GM20000 (cell line): ENCODE measurements at regions not wholly inside any gene's neighbourhood (a gene's known extent, or its start where the extent isn't known, plus 50 kb on each side); places are given as distances from the start of the nearest gene placed in this dataset.

Experiments used
- DNase-seq: peaks from one replicate; pipeline ENCODE4 v3.0.0; 2012; ENCODE audit warnings: low spot score
- TF ChIP-seq, protein P1 (sequence below): IDR thresholded peaks from 2 replicates; pipeline ENCODE4 v1.5.1; 2012; ENCODE audit warnings: mild to moderate bottlenecking, control low read depth; ENCODE audit errors: extremely low read depth, missing control alignments

- TF ChIP-seq, protein P1, sequence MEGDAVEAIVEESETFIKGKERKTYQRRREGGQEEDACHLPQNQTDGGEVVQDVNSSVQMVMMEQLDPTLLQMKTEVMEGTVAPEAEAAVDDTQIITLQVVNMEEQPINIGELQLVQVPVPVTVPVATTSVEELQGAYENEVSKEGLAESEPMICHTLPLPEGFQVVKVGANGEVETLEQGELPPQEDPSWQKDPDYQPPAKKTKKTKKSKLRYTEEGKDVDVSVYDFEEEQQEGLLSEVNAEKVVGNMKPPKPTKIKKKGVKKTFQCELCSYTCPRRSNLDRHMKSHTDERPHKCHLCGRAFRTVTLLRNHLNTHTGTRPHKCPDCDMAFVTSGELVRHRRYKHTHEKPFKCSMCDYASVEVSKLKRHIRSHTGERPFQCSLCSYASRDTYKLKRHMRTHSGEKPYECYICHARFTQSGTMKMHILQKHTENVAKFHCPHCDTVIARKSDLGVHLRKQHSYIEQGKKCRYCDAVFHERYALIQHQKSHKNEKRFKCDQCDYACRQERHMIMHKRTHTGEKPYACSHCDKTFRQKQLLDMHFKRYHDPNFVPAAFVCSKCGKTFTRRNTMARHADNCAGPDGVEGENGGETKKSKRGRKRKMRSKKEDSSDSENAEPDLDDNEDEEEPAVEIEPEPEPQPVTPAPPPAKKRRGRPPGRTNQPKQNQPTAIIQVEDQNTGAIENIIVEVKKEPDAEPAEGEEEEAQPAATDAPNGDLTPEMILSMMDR, result no peak
- no peak for DNase-seq
These were observed 210.8 kb upstream of the SEMA6D start for GRCh38 chr15:47506329-47507100.

GRCh38 chr15:47507221-47507985 is 209.9 kb upstream of the SEMA6D start:
- no peak for DNase-seq
- TF ChIP-seq, protein P1, result no peak

DNA sequence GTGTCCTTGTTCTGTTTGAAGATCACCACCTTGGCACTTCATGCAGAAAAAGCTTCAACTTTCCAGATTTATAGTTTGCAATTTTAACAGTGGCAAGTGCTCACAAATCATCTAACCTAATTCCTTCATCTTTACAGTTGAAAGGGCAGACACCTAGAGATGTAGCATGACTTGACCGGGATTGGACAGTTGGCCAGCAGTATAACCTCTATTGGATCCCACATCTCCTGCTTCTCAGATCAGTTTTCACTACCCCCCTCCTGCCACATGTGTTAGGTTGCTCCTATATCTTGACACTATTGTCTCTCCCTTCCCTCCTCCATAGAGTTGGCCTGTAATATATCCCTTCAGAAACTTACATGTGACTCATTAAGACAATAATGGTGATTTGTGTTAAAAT is 206.0 kb upstream of the SEMA6D start:
- no peak for DNase-seq
- TF ChIP-seq, protein P1, result no peak

GRCh38 chr15:47513471-47513870 is 203.8 kb upstream of the SEMA6D start:
- TF ChIP-seq, protein P1, result no peak
- no peak for DNase-seq

DNA sequence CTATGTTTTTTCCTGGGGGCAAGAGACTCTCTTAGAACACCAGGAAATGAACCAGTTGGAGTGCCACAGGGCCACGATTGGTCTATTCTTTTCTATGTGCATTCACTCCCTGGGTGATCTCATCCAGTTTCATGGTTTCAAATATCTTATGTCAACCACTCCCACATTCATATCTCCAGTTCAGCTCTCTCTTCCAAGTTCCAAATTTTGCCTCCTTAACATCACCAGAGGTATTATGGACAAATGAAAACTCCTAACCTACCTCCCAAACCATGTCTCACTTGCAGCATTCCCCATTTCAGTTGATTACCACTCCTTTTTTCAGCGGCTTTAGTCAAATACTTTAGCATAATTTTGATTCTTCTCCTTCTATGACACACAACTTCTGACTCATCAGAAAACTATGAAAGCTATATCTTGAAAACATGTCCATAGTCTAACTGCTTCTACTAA is 203.1 kb upstream of the SEMA6D start:
- TF ChIP-seq, protein P1, result no peak
- DNase-seq, result no peak

DNA sequence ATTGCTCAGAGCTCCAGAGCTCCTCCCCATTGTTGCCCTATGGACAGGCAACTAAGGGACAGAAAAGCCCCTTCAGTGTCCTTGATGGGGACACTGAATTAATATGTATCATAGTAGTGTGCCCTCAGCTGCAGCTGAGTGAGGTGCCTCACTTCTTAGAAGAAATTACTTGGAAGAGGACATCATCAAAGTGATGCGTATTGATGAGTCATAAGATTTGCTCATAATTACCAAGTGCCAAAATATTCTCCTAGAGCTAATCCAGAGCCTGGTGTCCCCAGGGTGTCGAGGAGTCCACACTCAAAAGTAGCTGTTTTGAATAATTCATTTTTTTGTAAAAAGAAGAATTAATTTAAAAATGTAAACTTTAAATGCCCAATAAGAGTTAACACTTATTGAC is 200.7 kb upstream of the SEMA6D start:
- TF ChIP-seq, protein P1, result no peak
- DNase-seq, result no peak

DNA sequence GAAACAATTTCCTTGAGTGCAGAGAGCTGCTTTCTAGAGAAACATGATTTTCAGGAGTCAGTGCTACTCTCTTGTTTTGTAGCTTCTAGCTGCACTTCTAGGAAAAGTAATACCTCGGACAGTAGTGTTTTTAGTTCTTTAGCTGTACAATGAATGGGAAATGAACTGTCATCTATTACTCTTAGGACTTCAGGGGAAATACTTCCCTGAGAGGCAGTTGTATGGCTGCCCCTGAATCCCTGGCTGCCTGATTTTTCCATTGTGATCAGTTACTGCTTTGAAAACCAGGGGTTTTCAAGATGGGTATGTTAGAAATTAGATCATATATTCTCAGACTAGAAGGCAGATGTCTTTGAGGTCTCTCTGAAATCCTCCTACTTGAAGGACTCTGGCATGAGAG is 200.3 kb upstream of the SEMA6D start:
- no peak for DNase-seq
- TF ChIP-seq, protein P1, result no peak
